Peyer's patch (tissue), 4 donors: ENCODE measurements at regions not wholly inside any gene's neighbourhood (a gene's known extent, or its start where the extent isn't known, plus 50 kb on each side); places are given as distances from the start of the nearest gene placed in this dataset.

ENCODE experiments used
- POLR2A ChIP-seq, 2 donors: fragments of 450-650 bp; IDR thresholded peaks; one replicate each; pipeline ENCODE4 v1.5.1; 2017; ENCODE audit warnings: antibody characterized with exemption in 2 of 2, mild to moderate bottlenecking in 2 of 2, moderate library complexity in 2 of 2
- TF ChIP-seq, protein P1 (sequence below), 6 experiments: fragments of 450-650 bp in 4 of 6; fragments of 200-600 bp in 2 of 6; sonication (generic) in 1 of 6; IDR thresholded peaks; one replicate each; pipeline ENCODE4 v1.5.1; 2017 to 2019; ENCODE audit warnings: antibody characterized with exemption in 6 of 6, mild to moderate bottlenecking in 3 of 6, moderate library complexity in 1 of 6

DNA sequence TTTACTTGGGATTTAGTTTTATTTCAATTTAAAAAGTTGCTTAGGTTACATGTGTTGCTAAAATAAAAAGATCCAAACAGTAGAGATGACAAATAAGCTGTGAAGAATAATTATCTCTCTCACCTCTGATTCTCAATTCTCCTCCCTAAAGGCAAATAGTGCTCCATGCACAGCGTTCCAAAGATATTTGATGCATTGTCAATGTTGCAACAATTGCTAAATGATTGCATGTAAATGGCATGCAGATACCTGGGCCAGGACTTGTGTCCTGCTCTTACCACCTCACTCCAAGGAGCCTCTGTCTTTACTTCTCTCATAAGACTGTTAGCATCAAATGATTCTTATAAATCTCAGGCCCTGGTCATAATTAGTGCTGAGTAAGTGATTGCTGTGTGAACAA lies 217.7 kb downstream of the SEC23IP start:
- TF ChIP-seq, protein P1, sequence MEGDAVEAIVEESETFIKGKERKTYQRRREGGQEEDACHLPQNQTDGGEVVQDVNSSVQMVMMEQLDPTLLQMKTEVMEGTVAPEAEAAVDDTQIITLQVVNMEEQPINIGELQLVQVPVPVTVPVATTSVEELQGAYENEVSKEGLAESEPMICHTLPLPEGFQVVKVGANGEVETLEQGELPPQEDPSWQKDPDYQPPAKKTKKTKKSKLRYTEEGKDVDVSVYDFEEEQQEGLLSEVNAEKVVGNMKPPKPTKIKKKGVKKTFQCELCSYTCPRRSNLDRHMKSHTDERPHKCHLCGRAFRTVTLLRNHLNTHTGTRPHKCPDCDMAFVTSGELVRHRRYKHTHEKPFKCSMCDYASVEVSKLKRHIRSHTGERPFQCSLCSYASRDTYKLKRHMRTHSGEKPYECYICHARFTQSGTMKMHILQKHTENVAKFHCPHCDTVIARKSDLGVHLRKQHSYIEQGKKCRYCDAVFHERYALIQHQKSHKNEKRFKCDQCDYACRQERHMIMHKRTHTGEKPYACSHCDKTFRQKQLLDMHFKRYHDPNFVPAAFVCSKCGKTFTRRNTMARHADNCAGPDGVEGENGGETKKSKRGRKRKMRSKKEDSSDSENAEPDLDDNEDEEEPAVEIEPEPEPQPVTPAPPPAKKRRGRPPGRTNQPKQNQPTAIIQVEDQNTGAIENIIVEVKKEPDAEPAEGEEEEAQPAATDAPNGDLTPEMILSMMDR (IDR thresholded peaks at IDR 0.05) = no peak
- TF ChIP-seq POLR2A (IDR thresholded peaks at IDR 0.05) = no peak
